Prostate gland (tissue), 2 donors: ENCODE measurements at regions not wholly inside any gene's neighbourhood (a gene's known extent, or its start where the extent isn't known, plus 50 kb on each side); places are given as distances from the start of the nearest gene placed in this dataset.

Experiments used
- DNase-seq: peaks from one replicate; pipeline ENCODE4 v3.0.0-alpha.2; 2019; ENCODE audit warnings: low spot score
- H3K27ac ChIP-seq, 2 donors: fragments of 200-600 bp; sonication (generic); 2 replicates each; pipeline ENCODE4 v1.5.1; 2017 to 2019
- H3K27me3 ChIP-seq: fragments of 200-600 bp; sonication (generic); replicated peaks from 2 replicates; pipeline ENCODE4 v1.5.1; 2019; ENCODE audit not compliant: insufficient read depth
- H3K36me3 ChIP-seq, 2 donors: fragments of 200-600 bp; sonication (generic); 1 replicate in 1 of 2; 2 replicates in 1 of 2; pipeline versions ENCODE4 v1.5.1 to v1.8.1; 2017 to 2019
- H3K4me1 ChIP-seq: fragments of 200-600 bp; sonication (generic); replicated peaks from 2 replicates; pipeline ENCODE4 v1.5.1; 2019
- H3K4me3 ChIP-seq, 2 donors: fragments of 200-600 bp; sonication (generic); 2 replicates each; pipeline ENCODE4 v1.5.1; 2017 to 2019
- H3K9me3 ChIP-seq: fragments of 200-600 bp; sonication (generic); 2 replicates; pipeline ENCODE4 v1.5.1; 2017
- POLR2A ChIP-seq: fragments of 450-650 bp; IDR thresholded peaks from one replicate; pipeline ENCODE4 v1.6.1; 2016; ENCODE audit warnings: antibody characterized with exemption, mild to moderate bottlenecking
- POLR2AphosphoS5 ChIP-seq: sonication (generic); formaldehyde crosslinking; IDR thresholded peaks from one replicate; pipeline ENCODE4 v1.6.1; 2017; ENCODE audit warnings: antibody characterized with exemption
- WGBS: methylation state at CpG from one replicate; pipeline ENCODE4 v1.1.5; 2018; 5-methylcytosine and 5-hydroxymethylcytosine counted together
- intact Hi-C: fragments of 100-400 bp; cut with DNase I; formaldehyde crosslinking; loops from one replicate; pipeline ENCODE4 v1.14.2; 2022
- TF ChIP-seq, protein P1 (sequence below), 4 experiments: fragments of 200-600 bp in 2 of 4; fragments of 450-650 bp in 2 of 4; sonication (generic) in 2 of 4; IDR thresholded peaks; 1 replicate in 3 of 4; 2 replicates in 1 of 4; pipeline ENCODE4 v1.5.1; 2016 to 2019; ENCODE audit warnings: antibody characterized with exemption in 4 of 4, mild to moderate bottlenecking in 2 of 4, moderate library complexity in 2 of 4

- WGBS = 92% methylated on average over 20 of the region's 20 CpGs
These were observed 245.2 kb downstream of the KLF6 start for GRCh38 chr10:3539696-3540383.

DNA sequence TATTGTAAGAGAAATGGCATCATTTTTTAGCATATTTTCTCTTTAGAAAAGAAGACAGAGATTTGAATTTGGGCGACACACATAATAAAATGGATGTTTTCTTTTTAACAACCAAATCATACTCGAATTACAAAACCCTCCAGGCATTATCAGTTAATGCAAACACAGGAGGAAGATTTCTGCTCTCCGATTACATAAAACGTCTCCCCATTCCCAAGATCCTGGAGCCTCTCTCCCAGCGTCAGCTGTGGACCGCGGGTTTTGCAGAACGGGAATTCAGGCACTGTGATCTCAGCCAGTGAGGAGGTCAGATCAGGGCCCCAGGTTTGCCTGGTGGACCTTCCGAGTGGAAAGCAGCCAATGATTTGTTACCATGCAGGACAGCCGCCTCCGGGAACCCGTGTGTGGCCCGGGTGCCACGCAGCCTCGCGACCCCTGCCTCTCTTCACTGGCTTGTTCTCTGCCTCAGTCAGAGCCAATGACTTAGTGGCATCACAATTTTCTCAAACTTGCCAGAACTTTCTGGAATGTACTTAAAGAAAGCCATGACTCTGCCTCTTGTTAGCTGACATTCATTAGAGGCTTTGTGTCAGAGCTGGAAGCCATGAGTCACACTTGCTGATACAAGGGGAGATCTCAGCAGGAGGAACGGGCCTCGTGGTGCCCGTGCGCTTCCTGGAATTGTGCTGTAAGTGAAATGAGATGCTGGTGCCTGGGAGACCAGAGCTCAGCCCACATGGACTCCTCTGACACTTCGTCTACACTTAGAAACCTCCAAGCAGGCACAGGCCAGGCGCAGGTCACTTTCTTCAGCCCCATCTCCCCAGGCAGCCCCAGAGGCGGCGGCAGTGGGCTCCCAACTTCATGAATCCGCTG, 246.1 kb downstream of the KLF6 start:
- no peaks in the 10 kb centered on the region for H3K4me1 ChIP-seq
- intact Hi-C loops = no loop called here
- no peaks in the 10 kb centered on the region for H3K9me3 ChIP-seq
- 45% methylated on average over 25 of the region's 25 CpGs for WGBS
- TF ChIP-seq POLR2AphosphoS5 = peak; percentile 64
- TF ChIP-seq, protein P1, sequence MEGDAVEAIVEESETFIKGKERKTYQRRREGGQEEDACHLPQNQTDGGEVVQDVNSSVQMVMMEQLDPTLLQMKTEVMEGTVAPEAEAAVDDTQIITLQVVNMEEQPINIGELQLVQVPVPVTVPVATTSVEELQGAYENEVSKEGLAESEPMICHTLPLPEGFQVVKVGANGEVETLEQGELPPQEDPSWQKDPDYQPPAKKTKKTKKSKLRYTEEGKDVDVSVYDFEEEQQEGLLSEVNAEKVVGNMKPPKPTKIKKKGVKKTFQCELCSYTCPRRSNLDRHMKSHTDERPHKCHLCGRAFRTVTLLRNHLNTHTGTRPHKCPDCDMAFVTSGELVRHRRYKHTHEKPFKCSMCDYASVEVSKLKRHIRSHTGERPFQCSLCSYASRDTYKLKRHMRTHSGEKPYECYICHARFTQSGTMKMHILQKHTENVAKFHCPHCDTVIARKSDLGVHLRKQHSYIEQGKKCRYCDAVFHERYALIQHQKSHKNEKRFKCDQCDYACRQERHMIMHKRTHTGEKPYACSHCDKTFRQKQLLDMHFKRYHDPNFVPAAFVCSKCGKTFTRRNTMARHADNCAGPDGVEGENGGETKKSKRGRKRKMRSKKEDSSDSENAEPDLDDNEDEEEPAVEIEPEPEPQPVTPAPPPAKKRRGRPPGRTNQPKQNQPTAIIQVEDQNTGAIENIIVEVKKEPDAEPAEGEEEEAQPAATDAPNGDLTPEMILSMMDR (IDR thresholded peaks at IDR 0.05) = no peak
- H3K4me3 ChIP-seq = no peak overlapping the region
- no peaks in the 10 kb centered on the region for H3K27me3 ChIP-seq
- DNase-seq = peak; percentile 30
- H3K27ac ChIP-seq = no peak overlapping the region
- no peaks in the 10 kb centered on the region for H3K36me3 ChIP-seq

More at GRCh38 chr10:3539696-3540383, 245.2 kb downstream of the KLF6 start:
- Histone ChIP-seq H3K36me3 (no peaks in the 10 kb centered on the region), H3K9me3 (no peaks in the 10 kb centered on the region), H3K27me3 (no peaks in the 10 kb centered on the region), H3K4me3 (no peak overlapping the region), H3K4me1 (no peaks in the 10 kb centered on the region), H3K27ac (no peak overlapping the region)
- TF ChIP-seq, protein P1 (IDR thresholded peaks at IDR 0.05) = no peak
- no peak for TF ChIP-seq POLR2AphosphoS5
- TF ChIP-seq POLR2A = no peak
- intact Hi-C loops = no loop called here
- no peak for DNase-seq

- no peaks in the 10 kb centered on the region for H3K4me1 ChIP-seq
- no peaks in the 10 kb centered on the region for H3K27me3 ChIP-seq
- no peak for DNase-seq
- no peaks in the 10 kb centered on the region for H3K36me3 ChIP-seq
- 33% methylated on average over 6 of the region's 6 CpGs for whole genome bisulfite sequencing
- no peak overlapping the region for H3K27ac ChIP-seq
- H3K4me3 ChIP-seq = no peak overlapping the region
- no peaks in the 10 kb centered on the region for H3K9me3 ChIP-seq
- TF ChIP-seq, protein P1 (IDR thresholded peaks at IDR 0.05) = no peak
- TF ChIP-seq POLR2A (no peak), POLR2AphosphoS5 (no peak)
- intact Hi-C loops = no loop called here
These were observed 246.7 kb downstream of the KLF6 start for GRCh38 chr10:3538291-3538655.

- H3K27ac ChIP-seq = no peak overlapping the region
- DNase-seq = no peak
- H3K27me3 ChIP-seq = no peaks in the 10 kb centered on the region
- H3K4me1 ChIP-seq = no peaks in the 10 kb centered on the region
- no peak for TF ChIP-seq POLR2AphosphoS5
- H3K36me3 ChIP-seq = no peaks in the 10 kb centered on the region
- intact Hi-C loops = no loop called here
- no peaks in the 10 kb centered on the region for H3K9me3 ChIP-seq
- WGBS = 87% methylated on average over 3 of the region's 3 CpGs
- H3K4me3 ChIP-seq = no peak overlapping the region
These were observed 247.5 kb downstream of the KLF6 start for GRCh38 chr10:3537518-3537917.

GRCh38 chr10:3535001-3535400, 250.0 kb downstream of the KLF6 start:
- no peak overlapping the region for H3K27ac ChIP-seq
- WGBS = 95% methylated on average over 7 of the region's 7 CpGs
- H3K4me3 ChIP-seq = no peak overlapping the region
- TF ChIP-seq POLR2AphosphoS5 = no peak
- TF ChIP-seq POLR2A = no peak
- TF ChIP-seq, protein P1 (IDR thresholded peaks at IDR 0.05) = no peak
- DNase-seq = no peak
- no peaks in the 10 kb centered on the region for H3K4me1 ChIP-seq
- no peaks in the 10 kb centered on the region for H3K27me3 ChIP-seq
- intact Hi-C loops = no loop called here
- no peaks in the 10 kb centered on the region for H3K36me3 ChIP-seq
- H3K9me3 ChIP-seq = no peaks in the 10 kb centered on the region
